ENCODE measurements at regions not wholly inside any gene's neighbourhood (a gene's known extent, or its start where the extent isn't known, plus 50 kb on each side); places are given as distances from the start of the nearest gene placed in this dataset.

DNA sequence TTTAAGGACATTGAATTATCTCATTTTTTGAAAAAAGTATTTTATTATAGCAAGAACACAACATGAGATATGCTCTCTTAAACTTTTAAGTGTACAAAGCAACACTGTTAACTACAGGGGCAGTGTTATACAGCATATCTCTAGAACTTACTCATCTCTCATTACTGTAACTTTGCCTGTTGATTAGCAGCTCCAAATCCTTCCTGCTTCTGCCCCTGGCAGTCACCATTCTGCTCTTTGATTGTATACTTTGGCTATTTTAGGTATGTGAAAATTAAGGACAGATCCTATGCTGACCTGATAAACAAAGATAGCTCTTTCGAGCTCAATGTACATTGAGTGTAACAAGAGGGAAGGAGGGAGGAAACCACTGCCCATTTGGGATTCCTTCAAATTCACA, 1349.8 kb upstream of the GJE1 start:
- no peak for TF ChIP-seq CTCF (IDR thresholded peaks at IDR 0.05; ENCODE audit: borderline replicate concordance, control extremely low read depth, extremely low read depth, insufficient read depth, missing control alignments)
- in situ Hi-C loops (cut with MboI; ENCODE audit: low sequenced_read_pairs, unreplicated experiment), result no loop called here
- no peak for DNase-seq (ENCODE audit: low spot score)

GRCh38 chr6:140779991-140780596, 1352.6 kb upstream of the GJE1 start:
- DNase-seq (ENCODE audit: low spot score), result no peak

DNA sequence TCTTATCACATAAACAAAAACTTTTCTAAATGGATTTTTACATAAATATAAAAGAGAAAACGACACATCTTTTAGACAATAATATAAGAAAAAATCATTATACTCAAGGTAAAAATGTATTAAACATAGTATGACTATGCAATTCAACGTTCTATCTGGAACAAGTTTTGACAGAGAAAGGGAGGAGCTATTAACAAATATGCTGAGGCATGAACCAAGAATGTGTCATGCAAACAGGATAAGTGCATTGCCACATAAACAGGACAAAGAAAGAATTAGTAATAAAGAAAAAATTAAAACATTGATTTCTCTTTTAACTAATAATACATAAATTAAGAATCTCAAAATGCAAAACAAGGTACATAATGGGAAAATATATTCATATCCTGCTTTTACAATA, 1353.4 kb upstream of the GJE1 start:
- TF ChIP-seq CTCF (IDR thresholded peaks at IDR 0.05; ENCODE audit: borderline replicate concordance, control extremely low read depth, extremely low read depth, insufficient read depth, missing control alignments), result no peak
- in situ Hi-C loops (cut with MboI; ENCODE audit: low sequenced_read_pairs, unreplicated experiment), result no loop called here
- no peak for DNase-seq (ENCODE audit: low spot score)

More at GRCh38 chr6:140779991-140780596, 1352.6 kb upstream of the GJE1 start:
- in situ Hi-C loops (cut with MboI; ENCODE audit: low sequenced_read_pairs, unreplicated experiment), result no loop called here
- TF ChIP-seq CTCF (IDR thresholded peaks at IDR 0.05; ENCODE audit: borderline replicate concordance, control extremely low read depth, extremely low read depth, insufficient read depth, missing control alignments), result no peak

DNA sequence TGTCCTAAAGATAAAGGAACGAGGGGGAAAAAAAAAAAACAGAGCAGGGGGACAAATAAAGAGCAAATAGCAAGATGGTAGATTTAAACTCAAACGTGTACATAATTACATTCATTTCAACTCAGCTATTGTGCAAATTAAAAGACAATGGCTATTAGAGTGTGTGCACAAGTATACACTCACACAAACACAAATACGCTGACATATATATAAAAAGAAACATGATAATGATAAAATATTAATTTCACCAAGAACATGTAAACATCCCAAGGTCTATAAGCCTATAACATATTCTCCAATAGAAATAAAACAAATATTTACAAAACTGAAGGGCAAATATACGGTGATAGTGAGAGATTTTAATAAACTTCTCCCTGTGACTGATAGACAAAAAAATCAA, 1354.9 kb upstream of the GJE1 start:
- in situ Hi-C loops (cut with MboI; ENCODE audit: low sequenced_read_pairs, unreplicated experiment), result no loop called here
- DNase-seq (ENCODE audit: low spot score), result no peak

GRCh38 chr6:140775061-140775460, 1357.7 kb upstream of the GJE1 start:
- no peak for DNase-seq (ENCODE audit: low spot score)
- no peak for TF ChIP-seq CTCF (IDR thresholded peaks at IDR 0.05; ENCODE audit: borderline replicate concordance, control extremely low read depth, extremely low read depth, insufficient read depth, missing control alignments)
- in situ Hi-C loops (cut with MboI; ENCODE audit: low sequenced_read_pairs, unreplicated experiment), result no loop called here

More for the DNA sequence above, 1354.9 kb upstream of the GJE1 start:
- TF ChIP-seq CTCF (IDR thresholded peaks at IDR 0.05; ENCODE audit: borderline replicate concordance, control extremely low read depth, extremely low read depth, insufficient read depth, missing control alignments), result no peak

DNA sequence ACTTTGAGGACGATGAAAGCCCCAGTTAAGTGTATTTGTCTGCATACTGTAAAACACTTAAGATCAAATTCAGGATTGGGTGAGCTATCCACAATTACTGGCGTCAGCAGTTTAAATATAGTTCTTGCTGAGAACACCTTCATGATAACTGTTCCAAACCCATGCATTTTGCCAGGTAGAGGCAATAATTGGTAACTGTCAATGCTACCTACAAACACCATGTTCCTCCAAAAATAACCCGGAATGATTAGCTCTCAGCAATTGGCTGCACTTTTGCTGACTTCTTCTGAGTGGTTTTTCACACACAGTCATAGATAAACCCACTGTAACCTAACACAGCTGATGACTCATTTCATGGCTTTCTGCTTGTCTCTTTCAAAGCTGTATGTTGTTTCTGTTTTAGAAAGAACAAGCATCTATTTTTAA, 1358.6 kb upstream of the GJE1 start:
- peak; percentile 30 for DNase-seq (ENCODE audit: low spot score)
- in situ Hi-C loops (cut with MboI; ENCODE audit: low sequenced_read_pairs, unreplicated experiment), result no loop called here
- TF ChIP-seq CTCF (IDR thresholded peaks at IDR 0.05; ENCODE audit: borderline replicate concordance, control extremely low read depth, extremely low read depth, insufficient read depth, missing control alignments), result no peak
